ENCODE measurements at regions not wholly inside any gene's neighbourhood (a gene's known extent, or its start where the extent isn't known, plus 50 kb on each side); places are given as distances from the start of the nearest gene placed in this dataset.

DNA sequence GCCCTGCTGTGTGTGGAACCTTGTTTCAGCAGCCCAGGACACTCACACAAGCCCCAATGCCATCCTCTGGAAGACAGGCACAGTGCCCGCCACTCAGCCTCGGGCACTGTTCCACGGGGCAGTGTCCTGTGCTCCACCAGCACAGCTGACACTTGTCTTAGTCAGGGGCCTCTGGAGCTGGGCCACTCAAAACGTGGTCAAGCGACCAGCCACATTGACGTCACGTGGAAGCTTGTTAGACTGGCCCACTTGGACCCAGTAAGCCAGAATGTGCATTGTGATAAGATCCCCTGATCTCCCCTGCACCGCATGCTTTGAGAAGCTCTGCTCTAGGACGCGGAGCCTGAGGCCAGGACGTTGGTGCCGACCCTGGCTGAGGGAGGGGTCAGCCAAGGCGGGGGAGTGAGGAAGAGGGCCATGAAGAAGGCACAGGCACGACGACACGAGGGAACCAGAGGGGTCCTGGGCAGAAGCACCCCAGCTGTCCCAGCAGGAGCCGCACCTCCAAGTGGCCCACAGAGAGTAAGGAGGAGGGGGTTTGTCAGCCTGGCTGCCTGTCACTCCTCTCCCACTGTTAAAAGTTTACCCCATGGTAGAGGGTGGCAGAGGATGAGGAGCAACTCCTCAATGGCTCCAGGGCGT lies 64.6 kb downstream of the LINC01488 start:
- dilution Hi-C loops (cut with HindIII; ENCODE audit: low sequenced_read_pairs, unreplicated experiment): no loop called here
- Histone ChIP-seq H3K9me1 (ENCODE audit: insufficient read depth, low read length) (no peaks in the 10 kb centered on the region), H2BK15ac (ENCODE audit: low read depth, low read length) (no peak overlapping the region), H3K4me3 (ENCODE audit: insufficient read depth, low read depth, low read length) (no peak overlapping the region), H3K4me2 (ENCODE audit: low read depth, low read length) (no peak overlapping the region), H2AK9ac (replicated peaks; ENCODE audit: low read depth, low read length, poor library complexity) (no peak overlapping the region), H3K4ac (ENCODE audit: low read depth, low read length) (no peak overlapping the region), H3K27ac (ENCODE audit: insufficient read depth, low read length) (no peak overlapping the region), H3K23ac (ENCODE audit: low read depth, low read length) (no peak overlapping the region), H3K4me1 (ENCODE audit: control insufficient read depth, insufficient read depth, low read length) (peaks cover 7% of the 10 kb centered on the region), H4K20me1 (ENCODE audit: insufficient read depth, low read length) (no peaks in the 10 kb centered on the region), H3K9ac (ENCODE audit: low read depth, low read length) (no peak overlapping the region), H3K14ac (replicated peaks; ENCODE audit: low read depth, low read length) (no peak overlapping the region), H2BK5ac (ENCODE audit: low read depth, low read length, poor library complexity, severe bottlenecking) (no peak overlapping the region), H3K18ac (ENCODE audit: low read depth, low read length) (no peak overlapping the region), H3K9me3 (ENCODE audit: control insufficient read depth, insufficient read depth, low read length) (peaks cover 5% of the 10 kb centered on the region), H4K8ac (ENCODE audit: low read depth in 2 of 2, low read length in 2 of 2) (no peak overlapping the region), H3K56ac (ENCODE audit: extremely low read depth, insufficient read depth, low read length) (no peak overlapping the region), H4K5ac (ENCODE audit: low read depth, low read length) (no peak overlapping the region), H2BK20ac (ENCODE audit: low read depth, low read length) (no peak overlapping the region), H3K27me3 (ENCODE audit: control insufficient read depth, insufficient read depth, low read length) (peaks cover 10% of the 10 kb centered on the region; the same call in 1 of the 2 replicates), H2AFZ (replicated peaks; ENCODE audit: low read length, poor library complexity) (peak overlapping the region; percentile 49), H2BK120ac (ENCODE audit: low read depth, low read length) (no peak overlapping the region), H3K79me1 (ENCODE audit: low read depth in 1 of 2, low read length in 2 of 2) (no peaks in the 10 kb centered on the region), H4K91ac (ENCODE audit: insufficient read depth, low read depth, low read length) (no peak overlapping the region), H2AK5ac (ENCODE audit: low read depth, low read length) (no peak overlapping the region), H3K36me3 (ENCODE audit: control insufficient read depth, insufficient read depth, low read length) (no peaks in the 10 kb centered on the region)
- WGBS, 2 experiments (ENCODE audit: extremely low coverage in 2 of 2, insufficient read length in 1 of 2): 97% methylated on average over 6 of the region's 18 CpGs; no CpG with 5 or more reads in 1 of the 2 experiments
- intact Hi-C loops (cut with micrococcal nuclease): no loop called here
- BruUV-seq (replicated peaks): no TSS peak
- in situ Hi-C loops (cut with MboI; ENCODE audit: low sequenced_read_pairs): no loop called here
- TF ChIP-seq NFE2L2 (IDR thresholded peaks at IDR 0.05; ENCODE audit: low read depth, low read length) (no peak), POLR2A (IDR thresholded peaks at IDR 0.05; ENCODE audit: low read depth, low read length) (no peak)
- ATAC-seq (ENCODE audit: low read depth): no peak
- POLR2A ChIA-PET (ENCODE audit: unreplicated experiment): no interaction called here
- CTCF ChIA-PET: no interaction called here
- no peak for DNase-seq

Measured in IMR-90 (cell line).